Erythroblast (primary cell): ENCODE measurements at regions not wholly inside any gene's neighbourhood (a gene's known extent, or its start where the extent isn't known, plus 50 kb on each side); places are given as distances from the start of the nearest gene placed in this dataset.

ENCODE experiments used
- GATA1 ChIP-seq: IDR thresholded peaks from 2 replicates; pipeline ENCODE4 v1.6.1; 2011; ENCODE audit warnings: low read depth, mild to moderate bottlenecking, control low read depth, low read length, moderate library complexity
- POLR2A ChIP-seq: IDR thresholded peaks from 2 replicates; pipeline ENCODE4 v1.6.1; 2011; ENCODE audit warnings: mild to moderate bottlenecking, low read length

GRCh38 chr5:90113108-90113507 is 296.4 kb downstream of the CETN3 start:
- no peak for TF ChIP-seq POLR2A
- no peak for TF ChIP-seq GATA1
